ENCODE measurements at regions not wholly inside any gene's neighbourhood (a gene's known extent, or its start where the extent isn't known, plus 50 kb on each side); places are given as distances from the start of the nearest gene placed in this dataset.

DNA sequence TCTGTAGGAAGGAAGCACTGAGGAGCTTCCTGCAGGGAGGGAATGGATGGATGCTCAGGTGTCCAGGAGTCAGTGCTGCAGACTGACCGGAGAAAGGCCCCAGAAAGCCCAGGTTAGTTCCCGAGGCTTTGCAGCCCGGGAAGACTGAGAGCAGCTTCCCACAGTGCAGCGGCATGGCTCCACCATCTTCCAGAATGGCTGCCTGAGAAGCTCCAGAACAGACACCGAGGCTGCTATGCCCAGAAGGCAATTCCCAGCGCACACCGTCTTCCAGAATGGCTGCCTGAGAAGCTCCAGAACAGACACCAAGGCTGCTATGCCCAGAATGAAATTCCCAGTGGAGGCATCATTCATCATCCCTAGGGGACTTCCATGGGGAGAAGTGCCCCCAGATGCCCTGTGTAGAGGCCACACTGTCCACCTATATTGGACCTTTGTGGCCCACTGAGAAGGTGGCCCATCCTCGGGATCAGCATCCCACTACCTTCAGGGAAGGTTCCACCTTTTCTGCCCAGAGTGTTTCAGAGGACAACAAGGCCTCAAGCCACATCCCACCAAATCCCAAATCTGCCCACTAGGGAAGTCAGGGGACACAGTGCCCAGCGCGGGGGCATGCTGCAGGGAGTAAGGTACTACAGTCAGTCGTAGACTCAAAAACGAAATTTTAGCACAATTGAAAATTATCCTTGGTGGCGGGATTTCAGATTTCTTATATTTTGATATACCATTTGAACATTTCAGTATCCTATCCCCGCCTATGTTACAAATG, 80.5 kb downstream of the KCNF1 start:
- no TSS peak for BruUV-seq (replicated peaks)

DNA sequence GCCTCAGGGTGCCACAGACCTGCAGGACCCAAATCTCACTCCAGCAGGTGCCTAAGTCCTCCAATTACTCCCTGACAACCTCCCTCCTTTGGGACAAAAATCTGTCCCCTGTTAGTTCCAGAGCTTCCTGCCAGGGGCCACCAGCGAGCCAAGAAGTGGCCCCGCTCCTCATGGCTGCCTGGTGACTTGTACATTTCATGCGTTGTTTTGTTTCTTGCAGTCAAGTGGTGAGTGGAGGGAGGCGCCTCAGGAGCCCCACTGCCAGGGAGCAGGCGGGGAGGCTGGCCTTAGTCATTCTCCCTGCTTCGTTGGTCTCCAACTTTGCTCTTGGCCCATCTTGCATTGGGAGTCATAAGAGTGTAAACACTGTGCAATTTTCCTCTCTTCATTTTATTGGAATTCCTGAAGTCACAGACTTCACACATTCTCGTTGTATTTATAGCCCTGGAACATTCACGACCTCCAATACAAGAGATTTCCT, 81.3 kb downstream of the KCNF1 start:
- H3K27ac ChIP-seq = no peak overlapping the region
- TF ChIP-seq, protein P1, sequence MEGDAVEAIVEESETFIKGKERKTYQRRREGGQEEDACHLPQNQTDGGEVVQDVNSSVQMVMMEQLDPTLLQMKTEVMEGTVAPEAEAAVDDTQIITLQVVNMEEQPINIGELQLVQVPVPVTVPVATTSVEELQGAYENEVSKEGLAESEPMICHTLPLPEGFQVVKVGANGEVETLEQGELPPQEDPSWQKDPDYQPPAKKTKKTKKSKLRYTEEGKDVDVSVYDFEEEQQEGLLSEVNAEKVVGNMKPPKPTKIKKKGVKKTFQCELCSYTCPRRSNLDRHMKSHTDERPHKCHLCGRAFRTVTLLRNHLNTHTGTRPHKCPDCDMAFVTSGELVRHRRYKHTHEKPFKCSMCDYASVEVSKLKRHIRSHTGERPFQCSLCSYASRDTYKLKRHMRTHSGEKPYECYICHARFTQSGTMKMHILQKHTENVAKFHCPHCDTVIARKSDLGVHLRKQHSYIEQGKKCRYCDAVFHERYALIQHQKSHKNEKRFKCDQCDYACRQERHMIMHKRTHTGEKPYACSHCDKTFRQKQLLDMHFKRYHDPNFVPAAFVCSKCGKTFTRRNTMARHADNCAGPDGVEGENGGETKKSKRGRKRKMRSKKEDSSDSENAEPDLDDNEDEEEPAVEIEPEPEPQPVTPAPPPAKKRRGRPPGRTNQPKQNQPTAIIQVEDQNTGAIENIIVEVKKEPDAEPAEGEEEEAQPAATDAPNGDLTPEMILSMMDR (conservative IDR thresholded peaks at IDR 0.05) = no peak
- no peak for TF ChIP-seq EZH2 (IDR thresholded peaks at IDR 0.05; ENCODE audit: low read depth)
- peaks cover 13% of the 10 kb centered on the region; the same call in 1 of the 2 replicates for H3K27me3 ChIP-seq (ENCODE audit: insufficient read depth, low read depth)
- no peaks in the 10 kb centered on the region for H3F3A ChIP-seq (ENCODE audit: insufficient read depth, low read depth)
- CTCF ChIA-PET = no interaction called here
- H3K4me1 ChIP-seq (replicated peaks; ENCODE audit: insufficient read depth) = no peaks in the 10 kb centered on the region
- POLR2A ChIA-PET (ENCODE audit: unreplicated experiment) = no interaction called here
- H3K9me3 ChIP-seq (ENCODE audit: insufficient read depth, low read depth) = no peaks in the 10 kb centered on the region
- no peaks in the 10 kb centered on the region for H4K20me1 ChIP-seq (ENCODE audit: insufficient read depth)
- no peak overlapping the region for H2AFZ ChIP-seq
- H3K4me3 ChIP-seq = no peak overlapping the region
- no TSS peak for BruUV-seq (replicated peaks)
- intact Hi-C loops (cut with micrococcal nuclease; ENCODE audit: unreplicated experiment) = no loop called here
- no peak for DNase-seq
- H3K36me3 ChIP-seq (ENCODE audit: low read depth) = no peaks in the 10 kb centered on the region
- H3K9me2 ChIP-seq (ENCODE audit: insufficient read depth) = no peaks in the 10 kb centered on the region
- no peak overlapping the region for H3K4me2 ChIP-seq
- H3K79me2 ChIP-seq (ENCODE audit: low read depth) = no peaks in the 10 kb centered on the region

More for the DNA sequence above, 80.5 kb downstream of the KCNF1 start:
- Histone ChIP-seq H3K79me2 (ENCODE audit: low read depth) (no peaks in the 10 kb centered on the region), H3K36me3 (ENCODE audit: low read depth) (no peaks in the 10 kb centered on the region), H3K9me3 (ENCODE audit: insufficient read depth, low read depth) (no peaks in the 10 kb centered on the region), H3F3A (ENCODE audit: insufficient read depth, low read depth) (no peaks in the 10 kb centered on the region), H3K27me3 (ENCODE audit: insufficient read depth, low read depth) (peaks cover 13% of the 10 kb centered on the region; the same call in 1 of the 2 replicates), H3K9me2 (ENCODE audit: insufficient read depth) (no peaks in the 10 kb centered on the region), H3K4me1 (replicated peaks; ENCODE audit: insufficient read depth) (no peaks in the 10 kb centered on the region), H3K4me3 (no peak overlapping the region), H3K4me2 (no peak overlapping the region), H2AFZ (no peak overlapping the region), H3K27ac (no peak overlapping the region), H4K20me1 (ENCODE audit: insufficient read depth) (no peaks in the 10 kb centered on the region)
- POLR2A ChIA-PET (ENCODE audit: unreplicated experiment) = no interaction called here
- intact Hi-C loops (cut with micrococcal nuclease; ENCODE audit: unreplicated experiment) = no loop called here
- CTCF ChIA-PET = no interaction called here
- no peak for DNase-seq
- TF ChIP-seq EZH2 (IDR thresholded peaks at IDR 0.05; ENCODE audit: low read depth) = no peak
- TF ChIP-seq, protein P1 (conservative IDR thresholded peaks at IDR 0.05) = no peak

DNA sequence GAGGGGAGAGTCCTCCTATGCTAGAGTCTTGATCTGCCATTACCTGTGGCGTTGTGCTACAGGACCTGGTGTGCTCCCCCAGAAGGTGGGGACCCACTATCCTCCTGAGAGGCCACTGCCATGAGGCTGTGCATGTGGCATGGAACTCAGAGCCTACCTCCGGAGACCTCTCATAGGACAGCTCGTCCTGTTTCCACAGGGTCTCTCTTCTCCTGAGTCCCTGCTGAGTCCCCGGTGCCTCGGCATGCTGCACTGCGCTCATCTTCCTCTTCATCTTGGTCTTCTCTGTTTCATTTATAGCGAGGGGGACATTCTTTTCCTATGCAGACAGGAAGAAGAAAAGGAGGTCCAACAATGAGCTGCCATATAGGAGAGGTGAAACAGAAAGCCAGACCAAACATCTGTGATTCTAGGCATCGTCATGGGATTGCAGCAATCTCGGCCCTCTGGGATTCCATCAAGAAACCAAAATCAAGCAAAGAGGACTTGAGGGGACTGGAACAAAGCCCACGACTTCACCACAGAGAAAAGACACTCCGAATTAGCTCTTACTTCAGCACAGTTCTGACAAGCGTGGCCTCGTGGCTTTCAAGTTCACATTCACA, 83.7 kb downstream of the KCNF1 start:
- Histone ChIP-seq H3K4me1 (replicated peaks; ENCODE audit: insufficient read depth) (no peaks in the 10 kb centered on the region), H3K36me3 (ENCODE audit: low read depth) (no peaks in the 10 kb centered on the region), H3K4me2 (no peak overlapping the region), H3K79me2 (ENCODE audit: low read depth) (no peaks in the 10 kb centered on the region), H2AFZ (no peak overlapping the region), H3K4me3 (no peak overlapping the region), H4K20me1 (ENCODE audit: insufficient read depth) (no peaks in the 10 kb centered on the region), H3K27me3 (ENCODE audit: insufficient read depth, low read depth) (peaks cover 13% of the 10 kb centered on the region; the same call in 1 of the 2 replicates), H3F3A (ENCODE audit: insufficient read depth, low read depth) (no peaks in the 10 kb centered on the region), H3K9me3 (ENCODE audit: insufficient read depth, low read depth) (no peaks in the 10 kb centered on the region), H3K27ac (no peak overlapping the region), H3K9me2 (ENCODE audit: insufficient read depth) (no peaks in the 10 kb centered on the region)
- POLR2A ChIA-PET (ENCODE audit: unreplicated experiment) = no interaction called here
- DNase-seq = no peak
- CTCF ChIA-PET = interaction anchor here (0.6 kb wide), 1 partner anchor 178 kb away, joined by 3 read pairs; no protein-coding TSS in a partner anchor
- TF ChIP-seq EZH2 (IDR thresholded peaks at IDR 0.05; ENCODE audit: low read depth) = no peak
- TF ChIP-seq, protein P1 (conservative IDR thresholded peaks at IDR 0.05) = no peak
- no TSS peak for BruUV-seq (replicated peaks)
- intact Hi-C loops (cut with micrococcal nuclease; ENCODE audit: unreplicated experiment) = no loop called here
